ENCODE measurements at regions not wholly inside any gene's neighbourhood (a gene's known extent, or its start where the extent isn't known, plus 50 kb on each side); places are given as distances from the start of the nearest gene placed in this dataset.

DNA sequence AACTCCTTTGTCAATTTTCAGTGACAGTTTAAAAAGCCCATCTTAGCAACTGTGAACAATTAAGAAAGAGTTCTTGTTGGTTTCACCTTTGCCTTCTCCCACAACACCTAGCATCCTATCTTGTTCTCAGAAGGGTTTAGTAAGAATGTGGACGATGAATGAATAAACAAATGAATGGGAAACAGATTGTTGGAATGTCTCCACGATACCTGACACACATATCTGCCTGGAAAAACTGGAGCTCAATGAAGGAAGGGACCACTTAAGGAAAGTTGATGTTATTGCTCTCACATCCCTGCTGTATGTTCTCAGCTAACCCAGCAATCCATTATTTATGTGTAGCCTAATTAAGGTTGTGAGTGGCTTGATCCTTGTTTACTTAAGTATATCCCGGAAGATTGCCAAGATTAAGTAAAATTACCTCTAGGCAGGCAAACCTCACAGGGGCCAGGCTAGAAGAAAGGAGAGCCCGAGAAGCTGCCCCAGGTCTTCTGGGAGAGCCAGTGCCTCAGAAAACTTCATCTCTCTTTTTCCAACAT, 286.4 kb downstream of the NXPE2 start:
- TF ChIP-seq, protein P1, sequence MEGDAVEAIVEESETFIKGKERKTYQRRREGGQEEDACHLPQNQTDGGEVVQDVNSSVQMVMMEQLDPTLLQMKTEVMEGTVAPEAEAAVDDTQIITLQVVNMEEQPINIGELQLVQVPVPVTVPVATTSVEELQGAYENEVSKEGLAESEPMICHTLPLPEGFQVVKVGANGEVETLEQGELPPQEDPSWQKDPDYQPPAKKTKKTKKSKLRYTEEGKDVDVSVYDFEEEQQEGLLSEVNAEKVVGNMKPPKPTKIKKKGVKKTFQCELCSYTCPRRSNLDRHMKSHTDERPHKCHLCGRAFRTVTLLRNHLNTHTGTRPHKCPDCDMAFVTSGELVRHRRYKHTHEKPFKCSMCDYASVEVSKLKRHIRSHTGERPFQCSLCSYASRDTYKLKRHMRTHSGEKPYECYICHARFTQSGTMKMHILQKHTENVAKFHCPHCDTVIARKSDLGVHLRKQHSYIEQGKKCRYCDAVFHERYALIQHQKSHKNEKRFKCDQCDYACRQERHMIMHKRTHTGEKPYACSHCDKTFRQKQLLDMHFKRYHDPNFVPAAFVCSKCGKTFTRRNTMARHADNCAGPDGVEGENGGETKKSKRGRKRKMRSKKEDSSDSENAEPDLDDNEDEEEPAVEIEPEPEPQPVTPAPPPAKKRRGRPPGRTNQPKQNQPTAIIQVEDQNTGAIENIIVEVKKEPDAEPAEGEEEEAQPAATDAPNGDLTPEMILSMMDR (IDR thresholded peaks at IDR 0.05; ENCODE audit: insufficient read depth, low read depth, low read length, missing control alignments), result no peak
- H3K4me3 ChIP-seq (ENCODE audit: low read length), result no peak overlapping the region
- DNase-seq (ENCODE audit: low read depth), result no peak

GRCh38 chr11:114970927-114971645, 292.8 kb downstream of the NXPE2 start:
- no peak overlapping the region for H3K4me3 ChIP-seq (ENCODE audit: low read length)
- DNase-seq (ENCODE audit: low read depth), result no peak
- TF ChIP-seq, protein P1 (IDR thresholded peaks at IDR 0.05; ENCODE audit: insufficient read depth, low read depth, low read length, missing control alignments), result no peak

DNA sequence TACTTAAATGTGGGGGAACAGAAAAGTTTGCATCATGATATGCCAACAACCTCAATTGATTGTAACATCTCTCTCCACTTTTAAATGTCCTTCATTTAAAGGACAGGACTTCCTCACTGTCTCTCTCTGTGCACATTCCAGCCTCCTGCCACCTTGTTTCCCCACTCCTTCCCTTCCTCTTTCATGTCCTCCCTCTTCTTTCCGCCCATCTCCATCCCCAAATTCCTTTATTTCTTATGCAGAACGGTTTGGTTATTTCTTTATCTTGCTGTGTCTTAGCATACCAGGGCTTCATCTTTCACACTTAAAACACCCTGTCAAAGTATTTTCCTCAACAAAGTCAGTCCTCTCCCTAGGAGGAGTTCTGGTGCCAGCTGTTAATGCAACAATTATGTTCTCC, 293.8 kb downstream of the NXPE2 start:
- no peak for DNase-seq (ENCODE audit: low read depth)
- H3K4me3 ChIP-seq (ENCODE audit: low read length), result no peak overlapping the region
- TF ChIP-seq, protein P1 (IDR thresholded peaks at IDR 0.05; ENCODE audit: insufficient read depth, low read depth, low read length, missing control alignments), result no peak

GRCh38 chr11:114977651-114978050, 299.3 kb downstream of the NXPE2 start:
- TF ChIP-seq, protein P1 (IDR thresholded peaks at IDR 0.05; ENCODE audit: insufficient read depth, low read depth, low read length, missing control alignments), result no peak
- H3K4me3 ChIP-seq (ENCODE audit: low read length), result no peak overlapping the region
- no peak for DNase-seq (ENCODE audit: low read depth)

DNA sequence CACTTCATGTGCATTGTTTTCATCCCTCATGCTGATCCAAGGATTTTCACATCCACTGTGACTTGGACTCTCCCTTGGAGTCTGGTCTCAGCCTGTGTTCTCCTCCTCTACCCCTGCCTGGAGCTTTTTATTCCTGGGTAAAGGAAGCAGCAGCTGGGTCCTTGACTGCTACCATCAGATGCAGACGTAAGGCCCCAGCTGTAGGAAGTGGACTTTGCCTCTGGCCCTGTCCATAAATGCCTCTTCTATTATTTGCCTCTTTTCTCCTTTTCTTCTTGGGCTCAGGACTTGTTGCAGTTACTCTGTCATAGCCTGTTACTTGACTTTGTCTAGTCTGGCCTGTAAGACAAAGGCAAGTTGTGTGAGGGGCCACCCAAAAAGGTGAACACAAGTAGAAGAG, 303.8 kb downstream of the NXPE2 start:
- DNase-seq (ENCODE audit: low read depth), result no peak
- TF ChIP-seq, protein P1 (IDR thresholded peaks at IDR 0.05; ENCODE audit: insufficient read depth, low read depth, low read length, missing control alignments), result no peak
- H3K4me3 ChIP-seq (ENCODE audit: low read length), result no peak overlapping the region

DNA sequence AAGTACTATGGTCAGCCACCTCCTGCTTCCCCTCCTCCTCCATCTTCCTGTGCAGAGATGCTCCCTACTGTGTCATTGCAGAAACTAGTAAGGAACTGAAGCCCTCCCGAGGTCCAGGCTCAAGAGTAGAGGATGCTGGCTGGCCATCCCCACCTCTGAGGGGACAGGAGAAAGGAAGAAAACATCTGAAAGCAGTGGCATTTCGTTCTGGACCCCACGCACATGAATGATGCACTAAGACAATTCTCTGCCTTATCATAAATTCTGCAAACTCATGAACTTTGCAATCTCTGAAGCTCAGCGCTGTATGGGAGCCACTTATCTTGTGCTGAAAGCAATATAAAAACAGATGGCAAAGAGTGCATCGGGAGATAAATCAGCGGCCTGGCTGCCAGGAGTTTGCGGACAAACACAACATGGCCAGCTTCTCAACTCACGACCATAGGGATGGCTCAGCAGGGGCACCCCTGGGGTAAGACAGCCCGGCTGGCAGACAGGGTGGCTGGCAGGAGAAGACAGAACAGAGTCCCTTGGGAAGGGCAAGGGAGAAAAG, 306.4 kb downstream of the NXPE2 start:
- no peak for DNase-seq (ENCODE audit: low read depth)

More for the DNA sequence above, 306.4 kb downstream of the NXPE2 start:
- TF ChIP-seq, protein P1 (IDR thresholded peaks at IDR 0.05; ENCODE audit: insufficient read depth, low read depth, low read length, missing control alignments), result no peak
- H3K4me3 ChIP-seq (ENCODE audit: low read length), result no peak overlapping the region

Data from epithelial cell of esophagus (primary cell).